Stomach smooth muscle (tissue), 2 donors: ENCODE measurements at regions not wholly inside any gene's neighbourhood (a gene's known extent, or its start where the extent isn't known, plus 50 kb on each side); places are given as distances from the start of the nearest gene placed in this dataset.

Experiments used
- H3K27ac ChIP-seq: one replicate; pipeline ENCODE4 v1.7.0; 2013; ENCODE audit warnings: mild to moderate bottlenecking, low read length, inconsistent platforms
- H3K27me3 ChIP-seq, 2 donors: one replicate each; pipeline ENCODE4 v1.7.0; 2013; ENCODE audit warnings: low read length in 2 of 2; ENCODE audit not compliant: insufficient read depth in 2 of 2, control insufficient read depth in 1 of 2
- H3K36me3 ChIP-seq, 2 donors: one replicate each; pipeline ENCODE4 v1.7.0; 2013; ENCODE audit warnings: low read length in 2 of 2; ENCODE audit not compliant: control insufficient read depth in 2 of 2, insufficient read depth in 2 of 2
- H3K4me1 ChIP-seq: one replicate; pipeline ENCODE4 v1.7.0; 2013; ENCODE audit warnings: low read length; ENCODE audit not compliant: control insufficient read depth, insufficient read depth
- H3K4me3 ChIP-seq, 2 donors: one replicate each; pipeline ENCODE4 v1.7.0; 2013; ENCODE audit warnings: low read length in 2 of 2
- H3K9ac ChIP-seq, 2 donors: one replicate each; pipeline ENCODE4 v1.7.0; 2013; ENCODE audit warnings: low read length in 2 of 2, mild to moderate bottlenecking in 1 of 2
- H3K9me3 ChIP-seq, 2 donors: one replicate each; pipeline ENCODE4 v1.7.0; 2013; ENCODE audit warnings: low read length in 2 of 2; ENCODE audit not compliant: control insufficient read depth in 2 of 2
- donor health status: healthy.
- donor health status: Pancreatic carcinoma.

- H3K36me3 ChIP-seq: no peaks in the 10 kb centered on the region
Observed at GRCh38 chr20:47875297-47876025, 90.2 kb upstream of the SULF2 start.

GRCh38 chr20:47872341-47872740 lies 87.1 kb upstream of the SULF2 start:
- H3K27me3 ChIP-seq: no peaks in the 10 kb centered on the region
- no peak overlapping the region for H3K4me3 ChIP-seq
- no peaks in the 10 kb centered on the region for H3K36me3 ChIP-seq
- no peaks in the 10 kb centered on the region for H3K4me1 ChIP-seq
- H3K9ac ChIP-seq: no peak overlapping the region
- H3K27ac ChIP-seq: no peak overlapping the region
- H3K9me3 ChIP-seq: no peaks in the 10 kb centered on the region

More at GRCh38 chr20:47875297-47876025, 90.2 kb upstream of the SULF2 start:
- Histone ChIP-seq H3K4me1 (no peaks in the 10 kb centered on the region), H3K9me3 (no peaks in the 10 kb centered on the region), H3K27ac (no peak overlapping the region), H3K27me3 (no peaks in the 10 kb centered on the region), H3K4me3 (no peak overlapping the region), H3K9ac (no peak overlapping the region)

- no peaks in the 10 kb centered on the region for H3K27me3 ChIP-seq
- H3K9ac ChIP-seq: no peak overlapping the region
- H3K4me3 ChIP-seq: no peak overlapping the region
- no peaks in the 10 kb centered on the region for H3K36me3 ChIP-seq
- H3K27ac ChIP-seq: no peak overlapping the region
- H3K9me3 ChIP-seq: no peaks in the 10 kb centered on the region
- no peaks in the 10 kb centered on the region for H3K4me1 ChIP-seq
Observed at GRCh38 chr20:47870475-47870874, 85.2 kb upstream of the SULF2 start.

DNA sequence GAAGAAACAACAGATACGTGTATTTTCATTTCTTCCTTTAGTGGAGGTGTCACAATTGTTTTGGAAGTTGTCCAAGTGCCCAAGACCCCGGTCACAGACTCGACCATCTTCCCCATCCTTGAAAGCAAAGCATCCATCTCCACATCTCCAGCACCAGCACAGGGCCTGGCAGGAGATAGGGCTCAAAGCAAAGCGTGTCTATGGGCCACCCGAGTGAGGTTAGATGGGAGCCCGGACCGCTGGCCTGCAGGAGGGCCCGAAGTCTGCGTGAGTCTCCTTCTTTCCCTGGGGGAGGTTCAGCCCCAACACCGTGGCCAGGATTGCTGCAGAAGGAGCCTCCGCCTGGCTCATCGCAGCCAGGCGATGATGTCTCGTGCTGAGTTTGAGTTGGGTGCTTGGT lies 83.5 kb upstream of the SULF2 start:
- Histone ChIP-seq H3K27ac (no peak overlapping the region), H3K27me3 (no peaks in the 10 kb centered on the region), H3K4me1 (no peaks in the 10 kb centered on the region), H3K36me3 (no peaks in the 10 kb centered on the region), H3K4me3 (no peak overlapping the region), H3K9ac (no peak overlapping the region), H3K9me3 (no peaks in the 10 kb centered on the region)

- Histone ChIP-seq H3K27ac (no peak overlapping the region), H3K36me3 (no peaks in the 10 kb centered on the region), H3K27me3 (no peaks in the 10 kb centered on the region), H3K4me3 (no peak overlapping the region), H3K9me3 (peaks cover 0 to under 1% of the 10 kb centered on the region in 2 donors), H3K9ac (no peak overlapping the region), H3K4me1 (no peaks in the 10 kb centered on the region)
Observed at GRCh38 chr20:47868236-47868635, 83.0 kb upstream of the SULF2 start.

DNA sequence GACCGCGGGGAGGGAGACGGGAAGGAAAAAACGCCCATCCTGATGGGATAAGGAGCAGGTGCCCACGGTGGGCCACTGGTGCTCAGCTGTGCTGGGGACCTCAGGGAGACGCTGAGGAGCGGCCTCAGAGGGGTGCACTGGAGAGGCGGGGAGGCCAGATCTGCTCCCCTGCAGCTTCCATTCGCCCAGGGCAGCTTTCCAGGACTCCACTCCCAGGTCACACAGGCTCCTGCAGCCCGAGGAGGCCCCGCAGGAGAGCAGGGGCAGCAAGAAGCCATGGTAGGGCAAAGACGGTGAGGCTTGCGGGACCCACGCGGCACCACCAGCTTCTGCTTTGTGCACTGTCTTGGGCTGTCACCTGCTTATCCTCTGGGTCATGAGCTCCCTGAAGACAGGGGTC lies 82.5 kb upstream of the SULF2 start:
- Histone ChIP-seq H3K4me1 (no peaks in the 10 kb centered on the region), H3K9ac (no peak overlapping the region), H3K9me3 (peaks cover 2 to 5% of the 10 kb centered on the region in 2 donors), H3K4me3 (no peak overlapping the region), H3K36me3 (no peaks in the 10 kb centered on the region), H3K27ac (no peak overlapping the region), H3K27me3 (no peaks in the 10 kb centered on the region)

GRCh38 chr20:47866480-47866879 lies 81.2 kb upstream of the SULF2 start:
- Histone ChIP-seq H3K27ac (no peak overlapping the region), H3K36me3 (no peaks in the 10 kb centered on the region), H3K9ac (no peak overlapping the region), H3K4me3 (no peak overlapping the region), H3K9me3 (peaks cover 4 to 6% of the 10 kb centered on the region in 2 donors), H3K4me1 (no peaks in the 10 kb centered on the region), H3K27me3 (no peaks in the 10 kb centered on the region)

DNA sequence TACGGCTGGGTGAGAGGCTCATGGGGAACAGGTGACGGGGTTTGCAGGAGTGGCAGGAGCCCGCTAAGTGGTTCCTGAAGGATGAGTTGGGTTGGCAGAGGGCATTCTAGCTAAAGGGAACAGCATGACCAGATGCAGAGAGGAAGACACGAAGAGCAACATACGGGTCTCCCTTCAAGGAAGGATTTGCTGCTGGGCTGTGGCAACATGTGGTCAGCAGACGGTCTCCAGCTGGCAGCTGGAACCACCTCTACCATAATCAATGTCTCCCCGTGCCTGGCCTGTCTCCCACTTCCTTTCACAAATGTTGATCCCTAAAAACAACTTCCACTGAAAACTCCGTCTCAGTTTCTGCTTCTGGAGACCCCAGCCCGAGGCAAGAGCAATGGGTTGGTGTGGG lies 80.6 kb upstream of the SULF2 start:
- Histone ChIP-seq H3K27me3 (no peaks in the 10 kb centered on the region), H3K9me3 (peaks cover 4 to 6% of the 10 kb centered on the region in 2 donors), H3K9ac (no peak overlapping the region), H3K4me1 (no peaks in the 10 kb centered on the region), H3K36me3 (no peaks in the 10 kb centered on the region), H3K27ac (no peak overlapping the region), H3K4me3 (no peak overlapping the region)

GRCh38 chr20:47865451-47865850 lies 80.2 kb upstream of the SULF2 start:
- H3K36me3 ChIP-seq: no peaks in the 10 kb centered on the region
- no peaks in the 10 kb centered on the region for H3K27me3 ChIP-seq
- H3K4me3 ChIP-seq: no peak overlapping the region
- no peaks in the 10 kb centered on the region for H3K4me1 ChIP-seq
- H3K9ac ChIP-seq: no peak overlapping the region
- H3K9me3 ChIP-seq: peaks cover 4 to 6% of the 10 kb centered on the region in 2 donors
- no peak overlapping the region for H3K27ac ChIP-seq

GRCh38 chr20:47863981-47864380 lies 78.7 kb upstream of the SULF2 start:
- Histone ChIP-seq H3K9ac (no peak overlapping the region), H3K27me3 (no peaks in the 10 kb centered on the region), H3K4me1 (no peaks in the 10 kb centered on the region), H3K4me3 (no peak overlapping the region), H3K9me3 (peaks cover 4 to 6% of the 10 kb centered on the region in 2 donors), H3K27ac (no peak overlapping the region), H3K36me3 (no peaks in the 10 kb centered on the region)

DNA sequence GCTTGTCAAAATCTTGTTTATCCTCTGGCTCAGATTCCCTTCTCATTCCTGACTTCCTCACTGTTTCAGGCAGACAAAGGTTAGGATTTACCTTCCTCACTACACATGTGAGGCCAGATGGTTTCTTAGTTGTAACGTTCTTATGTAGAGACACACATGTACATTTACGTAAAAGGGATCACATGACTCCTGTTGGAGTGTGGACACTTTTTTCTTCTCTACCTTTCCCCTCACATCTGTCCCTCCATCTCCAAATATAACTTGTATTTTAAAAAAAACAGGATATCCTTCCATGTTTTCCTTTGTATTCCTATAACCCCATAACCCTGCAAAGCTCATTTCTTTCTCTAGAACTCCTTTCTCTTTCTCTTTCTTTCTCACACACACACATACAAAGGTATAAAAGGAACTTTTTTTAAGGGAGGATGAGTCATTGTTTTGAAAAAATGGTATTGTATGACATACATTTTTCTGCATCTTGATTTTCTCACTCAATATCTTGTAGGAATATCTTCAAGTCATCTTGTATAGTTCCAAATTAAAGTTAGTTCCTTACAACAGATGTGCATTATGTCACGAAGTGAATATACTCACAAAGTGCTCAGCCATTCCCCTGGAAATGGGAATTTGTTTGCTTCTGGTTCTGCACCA lies 78.2 kb upstream of the SULF2 start:
- Histone ChIP-seq H3K4me1 (peaks cover 2% of the 10 kb centered on the region), H3K36me3 (no peaks in the 10 kb centered on the region), H3K9ac (no peak overlapping the region), H3K4me3 (no peak overlapping the region), H3K9me3 (peaks cover 4 to 6% of the 10 kb centered on the region in 2 donors), H3K27ac (no peak overlapping the region), H3K27me3 (no peaks in the 10 kb centered on the region)
